GM21619 (cell line): ENCODE measurements at regions not wholly inside any gene's neighbourhood (a gene's known extent, or its start where the extent isn't known, plus 50 kb on each side); places are given as distances from the start of the nearest gene placed in this dataset.

ENCODE experiments used
- ATAC-seq: cut with Tn5 transposase; IDR thresholded peaks from one replicate; pipeline ENCODE4 v1.9.1; 2021; ENCODE audit not compliant: unreplicated experiment

- no peak for ATAC-seq
These were observed 152.0 kb downstream of the BMP7 start for GRCh38 chr20:57114290-57115005.

- ATAC-seq: no peak
These were observed 149.1 kb downstream of the BMP7 start for GRCh38 chr20:57117296-57117695.

GRCh38 chr20:57118107-57118769, 148.2 kb downstream of the BMP7 start:
- ATAC-seq: no peak
